Epidermal melanocyte (primary cell): ENCODE measurements at regions not wholly inside any gene's neighbourhood (a gene's known extent, or its start where the extent isn't known, plus 50 kb on each side); places are given as distances from the start of the nearest gene placed in this dataset.
"Not testable (repeated sequence)": the region's sequence is repeated elsewhere in the genome, so short reads cannot be mapped to it uniquely, and the experiment has no call there.

ENCODE experiments used
- DNase-seq: peaks from one replicate; pipeline ENCODE4 v3.0.0; 2011; ENCODE audit warnings: low spot score; ENCODE audit not compliant: insufficient read length

DNA sequence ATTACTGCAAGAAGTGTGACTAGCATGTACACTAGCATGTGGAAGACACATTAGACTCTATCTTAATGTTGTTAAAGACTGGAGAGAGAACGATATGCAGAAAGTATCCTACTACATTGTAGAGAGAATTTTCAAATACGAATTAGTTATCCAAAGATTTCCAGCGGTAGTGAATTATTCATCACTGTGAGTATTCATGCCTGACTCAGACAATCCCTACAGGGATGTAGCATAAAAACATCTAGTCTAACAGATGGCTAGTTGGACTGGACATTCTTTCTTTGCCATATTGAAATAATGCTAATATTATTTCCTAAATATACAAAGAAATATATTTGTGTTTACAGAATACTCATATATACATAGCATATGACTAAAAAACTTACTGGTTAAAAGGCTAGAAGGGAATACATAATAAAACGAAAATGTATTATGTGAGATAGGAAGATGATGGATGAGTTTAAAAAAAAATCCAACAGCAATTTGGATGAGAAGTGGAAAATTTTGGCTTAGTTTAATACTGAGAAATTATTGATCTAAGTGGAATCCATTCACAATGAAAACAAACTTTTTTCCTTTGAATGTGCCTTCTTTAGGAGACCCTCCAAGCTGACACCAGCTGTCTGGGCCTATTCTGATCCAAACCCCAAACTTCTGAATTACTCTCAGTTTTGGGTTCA, 580.7 kb downstream of the RFPL4B start:
- no peak for DNase-seq

DNA sequence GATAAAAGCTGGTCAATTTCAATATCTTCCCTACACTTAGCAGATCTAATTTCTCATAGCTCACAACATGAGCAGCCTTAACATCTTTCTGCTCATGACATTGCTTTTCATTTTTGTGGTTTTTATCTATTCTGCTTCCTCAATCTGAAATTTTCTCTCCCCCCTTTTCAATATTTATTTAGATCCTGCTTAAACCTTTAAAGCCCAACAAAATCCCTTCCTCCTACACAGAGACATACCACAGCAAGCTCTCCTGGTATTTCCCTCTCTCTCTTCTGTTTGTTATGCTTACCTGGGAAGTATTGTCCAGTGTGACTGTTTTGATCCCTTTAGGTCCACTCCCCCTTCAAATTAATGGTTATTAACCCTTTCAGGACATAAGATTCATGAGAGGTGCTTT, 582.5 kb downstream of the RFPL4B start:
- DNase-seq = no peak

DNA sequence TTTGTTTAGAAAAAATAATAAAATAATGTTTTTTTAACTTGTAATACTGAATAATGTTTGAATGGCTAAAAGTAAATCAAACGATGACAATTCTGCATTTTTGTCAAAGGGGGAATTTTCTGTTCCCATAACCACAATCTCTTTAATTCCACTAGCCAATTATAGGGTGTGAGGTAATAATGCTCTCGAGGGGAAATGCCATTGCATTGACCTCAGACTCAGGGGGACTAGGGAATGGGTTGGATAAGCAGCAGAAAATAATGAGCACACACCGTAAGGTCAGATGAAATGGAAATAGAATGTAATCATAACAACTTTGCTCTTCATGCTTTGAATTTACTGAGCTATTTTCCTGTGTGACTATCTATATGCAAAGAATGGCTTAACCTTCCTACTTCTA, 584.7 kb downstream of the RFPL4B start:
- no peak for DNase-seq

DNA sequence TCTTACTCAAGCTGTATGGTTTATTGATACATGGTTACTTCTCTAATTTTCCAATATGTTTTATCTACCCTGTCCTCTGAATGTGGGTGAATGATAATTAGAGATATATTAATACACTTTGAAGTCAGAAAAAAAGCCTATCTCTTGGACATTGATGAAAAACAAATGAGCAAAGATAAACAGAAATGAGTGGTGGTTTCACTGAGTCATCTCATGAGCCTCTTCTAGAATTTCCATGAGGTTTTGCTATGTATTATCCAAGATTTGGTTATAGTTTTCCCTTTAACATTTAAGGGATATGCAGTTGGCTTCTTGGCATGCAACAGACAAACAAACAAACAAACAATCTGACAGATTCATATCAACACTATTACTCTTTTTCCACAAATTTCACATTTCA, 586.8 kb downstream of the RFPL4B start:
- no peak for DNase-seq

DNA sequence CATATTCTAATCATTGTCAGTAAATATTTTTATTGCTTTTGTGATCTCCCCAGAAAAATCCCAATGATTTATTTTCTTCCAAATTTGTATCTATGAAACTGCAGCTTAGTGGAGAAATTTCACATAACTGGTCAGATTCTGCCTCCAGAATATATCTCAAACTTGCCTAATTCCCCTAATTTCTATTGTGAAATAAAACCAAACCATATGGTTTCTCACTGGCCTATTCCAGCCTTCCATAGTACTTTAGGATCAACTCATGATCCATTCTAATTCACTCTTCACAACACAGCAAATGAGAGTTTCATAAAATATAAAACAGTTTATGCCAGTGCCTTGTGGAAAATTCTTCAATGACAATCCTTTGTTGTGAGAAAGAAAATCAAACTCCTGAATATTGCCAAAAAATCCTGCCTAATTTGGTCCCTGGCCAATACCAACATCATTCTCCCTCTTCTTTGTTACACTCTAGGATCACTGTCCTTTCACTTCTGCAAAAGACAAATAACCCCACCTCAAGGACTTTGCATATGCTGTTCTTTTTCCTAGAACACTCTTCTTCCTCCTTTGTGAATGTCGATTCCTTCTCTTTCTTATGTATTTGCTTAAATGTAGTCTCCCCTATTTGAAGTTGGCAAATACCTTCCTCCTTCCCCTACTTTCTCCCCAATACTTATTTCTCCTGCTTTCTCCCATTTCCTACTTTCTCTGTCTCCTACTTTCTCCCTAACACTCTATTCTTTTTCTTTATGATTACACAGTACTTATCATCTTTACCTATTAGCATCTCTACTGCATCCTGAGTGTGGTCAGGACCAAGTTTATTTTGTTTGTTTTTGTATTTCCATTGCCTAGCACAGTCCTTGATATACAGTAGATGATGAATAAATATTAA, 587.5 kb downstream of the RFPL4B start:
- DNase-seq = no peak

DNA sequence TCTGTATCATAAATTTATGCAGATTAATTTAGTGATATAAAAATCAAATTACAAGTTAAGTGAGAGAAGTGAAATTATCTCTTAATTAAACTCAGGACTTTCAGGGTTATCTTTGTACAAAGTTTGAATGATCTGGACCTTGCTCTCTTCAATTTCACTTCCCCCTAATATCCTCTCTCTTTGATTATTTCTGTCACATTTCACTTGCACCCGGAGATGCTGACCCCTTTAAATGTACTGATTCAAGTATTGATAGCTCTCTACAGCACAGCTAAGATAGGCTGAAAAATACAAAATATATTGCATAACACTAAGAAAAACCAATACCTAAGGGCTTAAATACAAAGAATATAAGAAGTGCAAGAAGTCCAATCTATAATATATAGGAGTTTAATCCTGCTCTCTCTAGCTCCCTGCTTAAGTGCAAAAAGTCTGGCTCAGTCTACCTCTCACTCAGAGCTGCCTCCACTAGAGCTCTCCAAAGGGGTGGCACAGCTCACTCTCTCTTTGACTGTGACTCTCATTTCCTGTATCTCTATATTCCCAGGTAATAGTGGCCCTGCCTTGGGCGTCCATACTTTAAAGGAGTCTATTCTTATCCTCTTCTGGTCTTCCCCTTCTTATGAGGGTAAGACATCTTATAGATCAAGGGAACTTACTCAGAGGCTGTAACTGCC, 588.4 kb downstream of the RFPL4B start:
- DNase-seq = no peak

DNA sequence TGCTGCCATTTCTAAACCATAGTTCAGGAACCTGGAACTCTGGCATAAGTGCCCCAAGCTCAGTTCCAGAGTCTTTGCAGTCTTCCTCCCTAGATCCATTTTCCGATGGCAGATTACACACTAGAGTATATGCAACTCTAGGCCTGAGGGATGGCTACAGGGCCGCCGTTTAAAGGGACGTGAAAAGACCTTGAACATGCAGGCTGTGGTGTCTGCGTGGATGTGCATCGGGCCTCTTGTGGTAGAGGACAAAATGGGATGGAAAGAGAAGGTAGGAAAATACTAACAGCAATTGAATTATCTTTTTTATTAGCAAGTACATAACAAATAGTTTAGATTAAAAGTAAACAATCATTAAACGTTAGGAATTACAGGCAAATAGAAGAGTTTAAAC, 588.9 kb downstream of the RFPL4B start:
- no peak for DNase-seq

DNA sequence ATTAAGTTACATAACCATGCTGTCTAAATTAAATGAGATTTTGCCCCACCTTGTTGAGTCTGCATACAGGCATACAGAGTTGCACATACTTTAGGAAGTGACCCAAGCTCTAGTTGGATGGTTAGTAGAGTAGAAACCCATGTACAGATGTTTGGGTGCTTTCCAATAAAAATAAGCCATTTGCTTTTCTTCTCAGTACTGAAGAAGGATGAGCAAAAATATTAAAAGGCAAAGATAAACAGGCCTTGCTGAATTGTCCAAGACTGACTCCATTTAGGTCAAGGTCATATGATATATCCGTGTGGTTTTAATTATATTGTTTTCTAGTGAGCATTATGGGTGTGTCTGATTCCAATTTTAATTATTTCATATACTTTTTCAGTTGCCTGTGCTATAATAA, 589.4 kb downstream of the RFPL4B start:
- DNase-seq = no peak

DNA sequence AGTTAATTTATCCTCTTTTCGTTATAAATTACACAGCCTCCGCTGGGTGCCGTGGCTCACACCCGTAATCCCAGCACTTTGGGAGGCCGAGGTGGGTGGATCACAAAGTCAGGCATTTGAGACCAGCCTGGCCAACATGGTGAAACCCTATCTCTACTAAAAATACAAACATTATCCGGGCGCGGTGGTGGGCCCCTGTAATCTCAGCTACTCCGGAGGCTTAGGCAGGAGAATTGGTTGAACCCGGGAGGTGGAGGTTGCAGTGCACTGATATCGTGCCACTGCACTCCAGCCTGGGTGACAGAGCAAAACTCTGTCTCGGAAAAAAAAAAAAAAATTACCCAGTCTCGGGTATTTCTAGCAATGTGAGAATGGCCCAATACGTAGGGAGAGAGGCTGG, 590.6 kb downstream of the RFPL4B start:
- DNase-seq = not testable (repeated sequence)

DNA sequence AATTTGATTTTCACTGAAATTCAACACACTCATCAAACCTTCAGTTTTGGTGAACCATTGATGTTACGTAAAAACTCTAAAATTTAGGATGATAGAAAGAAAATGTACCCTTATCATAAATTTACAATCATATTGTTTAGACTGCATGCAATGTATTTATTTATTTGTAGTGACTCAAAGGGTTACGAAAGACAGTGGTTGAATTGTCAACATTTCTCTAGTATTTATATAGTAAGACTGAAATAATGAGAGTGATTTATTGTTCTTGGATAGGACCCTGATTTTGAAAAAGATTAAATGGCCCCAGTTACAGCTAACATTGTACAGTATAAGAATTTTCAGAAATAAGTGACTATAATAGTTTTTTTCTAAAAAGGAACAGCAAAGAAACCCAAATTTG, 591.5 kb downstream of the RFPL4B start:
- no peak for DNase-seq

DNA sequence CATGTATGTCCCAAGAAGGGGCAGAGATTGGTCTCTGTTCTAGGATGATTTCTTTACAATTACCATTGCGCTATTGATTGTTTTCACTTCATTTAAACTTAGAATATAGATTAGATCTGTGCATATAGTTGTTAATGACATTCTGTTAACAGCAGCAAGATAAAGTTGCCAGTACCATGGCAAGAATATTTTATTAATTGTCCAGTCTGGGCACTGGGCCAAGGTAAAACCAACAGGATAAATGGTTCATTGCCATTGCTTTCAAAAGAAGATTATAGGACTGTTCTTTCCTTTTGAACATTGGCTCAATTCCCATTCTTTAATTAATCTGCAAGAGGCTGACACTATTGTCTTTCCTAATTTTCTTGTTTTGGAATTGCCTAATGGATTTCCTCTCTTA, 592.4 kb downstream of the RFPL4B start:
- DNase-seq = no peak

DNA sequence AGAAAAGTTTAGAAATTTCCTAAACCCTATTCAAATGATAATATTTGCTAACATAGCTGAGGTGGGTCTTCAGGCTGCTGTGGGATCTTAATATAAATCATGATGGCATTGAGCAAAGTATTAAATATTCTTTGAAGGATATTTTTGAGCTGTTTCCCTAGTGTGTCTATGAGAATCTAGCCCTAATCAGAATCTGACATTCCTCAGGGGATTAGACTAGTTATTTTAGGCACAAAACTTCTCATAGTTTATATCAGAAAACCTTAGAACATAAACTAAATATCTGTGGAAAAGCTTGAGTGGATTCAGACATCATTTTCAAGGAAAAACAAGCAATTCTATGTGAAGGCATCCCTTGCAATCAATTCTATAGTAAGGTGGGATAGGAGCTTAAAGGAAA, 594.5 kb downstream of the RFPL4B start:
- no peak for DNase-seq

DNA sequence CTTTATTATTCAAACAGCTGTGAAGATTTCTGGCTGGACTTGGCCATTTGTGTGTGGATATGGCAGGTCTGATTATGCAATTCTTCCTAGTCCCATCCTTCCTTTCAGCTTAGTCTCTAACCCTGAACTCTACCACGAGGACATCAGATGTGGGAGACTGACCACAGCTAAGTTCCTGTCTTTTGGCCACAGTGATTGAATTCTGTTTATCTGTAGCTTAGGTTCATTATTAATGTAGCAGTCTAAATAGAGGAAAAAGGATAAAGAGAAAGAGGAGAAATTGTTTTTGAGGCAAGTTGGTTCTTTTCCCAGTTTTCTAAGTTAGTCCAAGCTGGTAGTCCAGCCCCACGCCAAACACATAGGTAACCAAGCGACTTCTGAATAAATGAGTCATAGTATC, 598.9 kb downstream of the RFPL4B start:
- no peak for DNase-seq

DNA sequence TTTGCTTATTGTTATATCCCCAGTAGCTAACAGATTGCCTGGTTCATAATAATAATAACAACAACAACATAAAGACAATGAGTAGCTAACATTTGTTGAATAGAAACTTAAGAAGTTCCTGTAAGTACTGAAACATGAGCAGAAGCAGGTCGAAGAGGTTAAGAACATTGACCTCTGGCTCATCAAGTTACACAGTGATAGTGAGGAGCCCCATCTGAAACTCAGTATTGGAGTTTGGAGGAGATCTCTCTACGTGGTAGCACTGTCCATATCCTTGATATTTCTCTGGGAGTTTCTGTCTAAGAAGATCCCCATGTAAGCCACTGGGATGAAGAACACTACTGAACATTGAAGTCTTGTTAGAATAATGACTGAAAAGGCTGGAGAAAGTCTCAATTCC, 600.4 kb downstream of the RFPL4B start:
- DNase-seq = no peak

DNA sequence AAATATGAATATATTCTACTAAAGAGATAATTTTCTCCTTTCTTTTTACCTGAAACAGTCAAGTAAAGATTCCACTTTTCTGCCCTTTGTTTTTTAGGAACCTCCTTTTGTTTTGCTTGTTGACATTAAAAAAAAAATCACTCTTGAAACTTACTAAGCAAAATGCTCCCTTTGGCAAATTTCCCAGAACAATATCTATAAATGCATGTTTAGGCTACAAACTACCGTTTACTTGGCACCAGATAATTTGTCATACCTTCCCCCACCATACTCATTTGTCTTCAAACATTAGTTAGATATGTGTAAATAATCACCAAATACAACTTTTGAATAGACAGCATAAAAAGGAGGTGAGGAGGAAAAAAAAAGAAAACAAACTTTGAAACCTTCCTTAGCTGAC, 604.7 kb downstream of the RFPL4B start:
- DNase-seq = no peak

DNA sequence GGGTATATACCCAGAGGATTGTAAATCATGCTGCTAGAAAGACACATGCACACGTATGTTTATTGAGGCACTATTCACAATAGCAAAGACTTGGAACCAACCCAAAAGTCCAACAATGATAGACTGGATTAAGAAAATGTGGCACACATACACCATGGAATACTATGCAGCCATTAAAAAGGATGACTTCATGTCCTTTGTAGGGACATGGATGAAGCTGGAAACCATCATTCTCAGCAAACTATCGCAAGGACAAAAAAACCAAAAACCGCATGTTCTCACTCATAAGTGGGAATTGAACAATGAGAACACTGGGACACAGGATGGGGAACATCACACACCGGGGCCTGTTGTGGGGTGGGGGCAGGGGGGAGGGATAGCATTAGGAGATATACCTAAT, 608.6 kb downstream of the RFPL4B start:
- not testable (repeated sequence) for DNase-seq

DNA sequence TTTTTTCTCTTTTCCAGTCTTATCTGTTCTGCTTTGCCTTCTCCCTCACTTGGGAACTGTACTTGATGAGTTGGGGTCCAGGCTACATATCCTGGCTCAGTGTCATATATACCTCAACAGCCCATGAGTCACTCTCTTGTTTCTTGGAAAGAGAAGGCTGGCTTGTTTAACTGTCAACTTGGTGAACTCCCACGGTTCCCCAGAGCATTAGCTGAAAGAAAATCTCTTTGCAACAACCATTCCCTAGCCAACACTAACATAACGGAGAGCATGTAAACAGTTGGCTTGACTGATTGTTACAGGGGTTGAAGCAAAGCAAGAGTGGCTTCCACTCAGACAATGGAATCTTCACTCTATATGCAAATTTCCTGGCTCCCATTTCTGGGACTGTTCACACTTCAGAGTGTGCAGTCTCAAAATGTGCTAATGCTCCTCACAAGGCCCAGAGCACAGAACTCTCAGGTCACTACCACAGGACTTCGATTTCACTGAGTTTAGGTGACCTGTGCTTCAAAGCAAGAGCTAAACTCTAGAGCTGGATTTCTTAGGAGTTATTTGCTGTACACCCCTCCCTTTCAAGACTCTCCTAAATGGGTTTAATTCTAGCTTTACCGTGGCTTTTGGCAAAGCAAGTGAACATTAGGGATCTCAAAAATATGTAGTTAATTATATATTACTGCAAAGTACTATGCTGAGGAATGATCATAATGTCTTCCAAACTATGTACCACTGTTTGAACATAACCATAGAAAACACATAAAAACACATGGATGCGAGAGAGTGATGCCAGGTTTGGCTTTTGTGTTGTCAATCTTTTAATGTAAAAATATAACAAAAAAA, 609.8 kb downstream of the RFPL4B start:
- DNase-seq = no peak

DNA sequence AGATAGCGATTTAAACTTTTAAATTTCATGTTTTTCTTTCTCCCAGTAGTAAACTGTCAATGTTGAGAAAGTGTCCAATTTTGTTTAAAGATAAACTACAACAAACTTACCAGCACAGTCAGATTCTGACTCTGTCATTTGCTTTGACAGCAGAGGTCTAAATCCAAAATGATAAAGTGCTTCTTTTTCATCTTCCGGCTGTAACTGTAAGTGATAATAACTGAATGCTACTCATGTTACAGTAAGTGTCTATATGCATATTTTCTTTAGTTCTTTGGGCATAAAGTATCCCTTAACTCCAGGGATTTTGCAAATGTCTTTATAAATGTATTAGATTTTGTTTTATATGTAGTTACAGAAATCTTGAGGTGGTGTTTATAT, 610.4 kb downstream of the RFPL4B start:
- no peak for DNase-seq

DNA sequence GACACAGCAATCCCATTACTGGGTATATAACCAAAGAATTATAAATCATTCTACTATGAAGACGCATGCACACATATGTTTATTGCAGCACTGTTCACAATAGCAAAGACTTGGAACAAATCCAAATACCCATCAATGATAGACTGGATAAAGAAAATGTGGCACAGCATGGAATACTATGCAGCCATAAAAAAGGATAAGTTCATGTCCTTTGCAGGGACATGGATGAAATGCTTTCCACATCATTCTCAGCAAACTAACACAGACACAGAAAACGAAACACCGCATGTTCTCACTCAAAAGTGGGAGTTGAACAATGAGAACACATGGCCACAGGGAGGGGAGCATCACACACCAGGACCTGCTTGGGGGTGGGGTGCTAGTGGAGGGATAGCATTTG, 613.0 kb downstream of the RFPL4B start:
- DNase-seq = not testable (repeated sequence)

DNA sequence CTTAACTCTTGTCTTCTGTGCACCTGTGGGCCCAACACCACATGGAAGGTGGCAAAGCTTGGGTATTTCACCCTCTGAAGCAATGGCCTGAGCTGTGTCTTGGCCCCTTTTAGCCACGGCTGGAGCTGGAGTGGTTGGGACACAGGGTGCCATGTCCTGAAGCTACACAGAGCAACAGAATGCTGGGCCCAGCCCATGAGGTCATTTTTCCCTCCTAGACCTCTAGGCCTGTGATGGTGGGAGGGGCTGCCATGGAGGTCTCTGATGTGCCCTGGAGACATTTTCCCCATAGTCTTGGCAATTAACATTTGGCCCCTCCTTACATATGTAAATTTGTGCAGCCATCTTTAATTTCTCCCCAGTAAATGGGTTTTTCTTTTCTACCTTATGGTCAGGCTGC, 620.8 kb downstream of the RFPL4B start:
- no peak for DNase-seq

DNA sequence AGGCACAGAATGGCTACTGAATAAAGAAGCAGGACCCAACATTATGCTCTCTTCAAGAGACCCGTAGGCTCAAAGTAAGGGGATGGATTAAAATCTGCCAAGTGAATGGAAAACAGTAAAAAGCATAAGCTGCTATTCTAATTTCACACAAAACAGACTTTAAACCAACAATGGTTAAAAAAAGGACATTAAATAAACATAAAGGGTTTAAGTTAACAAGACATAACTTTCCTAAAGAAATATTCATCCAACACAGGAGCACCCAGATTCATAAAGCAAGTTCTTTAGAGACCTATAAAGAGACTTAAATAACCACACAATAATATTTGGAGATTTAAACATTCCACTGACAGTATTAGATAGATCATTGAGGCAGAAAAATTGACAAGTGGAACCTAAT, 624.5 kb downstream of the RFPL4B start:
- no peak for DNase-seq

DNA sequence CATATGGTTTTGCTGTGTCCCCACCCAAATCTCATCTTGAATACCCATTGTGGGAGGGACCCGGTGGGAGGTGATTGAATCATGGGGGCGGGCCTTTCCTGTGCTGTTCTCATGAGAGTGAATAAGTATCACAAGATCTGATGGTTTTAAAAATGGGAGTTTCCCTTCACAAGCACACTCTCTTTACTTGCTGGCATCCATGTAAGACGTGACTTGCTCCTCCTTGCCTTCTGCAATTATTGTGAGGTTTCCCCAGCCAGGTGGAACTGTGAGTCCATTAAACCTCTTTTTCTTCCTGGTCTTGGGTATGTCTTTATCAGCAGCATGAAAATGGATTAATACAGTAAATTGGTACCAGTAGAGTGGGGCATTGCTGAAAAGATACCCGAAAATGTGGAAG, 627.8 kb downstream of the RFPL4B start:
- DNase-seq = not testable (repeated sequence)
